B cell (primary cell): ENCODE measurements at regions not wholly inside any gene's neighbourhood (a gene's known extent, or its start where the extent isn't known, plus 50 kb on each side); places are given as distances from the start of the nearest gene placed in this dataset.

Source experiments
- ATAC-seq: fragments of 200-7000 bp; cut with Tn5 transposase; one replicate; pipeline ENCODE4 v1.10.0; 2021; ENCODE audit warnings: low read depth, mild to moderate bottlenecking, moderate number of reproducible peaks, moderate library complexity
- CTCF ChIA-PET: fragments of 350-600 bp; sonication (Branson Sonifier 250); formaldehyde crosslinking; loops from one replicate; lab custom pipeline; 2021; ENCODE audit warnings: antibody characterized with exemption, inconsistent platforms; lab: Charles Lee
- POLR2A ChIA-PET: fragments of 350-600 bp; sonication (Branson Sonifier 250); formaldehyde crosslinking; loops from one replicate; lab custom pipeline; 2021; ENCODE audit warnings: antibody characterized with exemption; lab: Charles Lee
- DNase-seq: peaks from one replicate; pipeline ENCODE4 v3.0.0; 2013
- H2AFZ ChIP-seq: 2 replicates; pipeline ENCODE4 v1.6.1; 2012; ENCODE audit warnings: mild to moderate bottlenecking, low read depth, low read length; ENCODE audit not compliant: insufficient read depth, poor library complexity, severe bottlenecking
- H3K27ac ChIP-seq, 2 donors: 1 replicate in 1 of 2; 2 replicates in 1 of 2; pipeline ENCODE4 v1.5.1; 2012 to 2013; ENCODE audit warnings: low read length in 2 of 2, mild to moderate bottlenecking in 2 of 2, moderate library complexity in 1 of 2
- H3K27me3 ChIP-seq, 4 experiments: fragments of 200-600 bp in 1 of 4; sonication (generic) in 1 of 4; replicated peaks in 1 of 4; 1 replicate in 2 of 4; 2 replicates in 2 of 4; pipeline versions ENCODE4 v1.6.1 to v1.7.0; 2013 to 2016; ENCODE audit warnings: low read length in 3 of 4, mild to moderate bottlenecking in 2 of 4, mixed read lengths in 1 of 4, moderate library complexity in 1 of 4; ENCODE audit not compliant: insufficient read depth in 4 of 4, control insufficient read depth in 3 of 4; ENCODE audit errors: control extremely low read depth in 1 of 4
- H3K36me3 ChIP-seq, 2 experiments: replicated peaks in 1 of 2; 1 replicate in 1 of 2; 2 replicates in 1 of 2; pipeline versions ENCODE4 v1.6.1 to v1.7.1; 2013; ENCODE audit warnings: low read length in 1 of 2; ENCODE audit not compliant: insufficient read depth in 2 of 2, control insufficient read depth in 1 of 2; ENCODE audit errors: control extremely low read depth in 1 of 2, extremely low read depth in 1 of 2
- H3K4me1 ChIP-seq, 2 donors: fragments of 200-600 bp in 1 of 2; sonication (generic) in 1 of 2; 1 replicate in 1 of 2; 2 replicates in 1 of 2; pipeline versions ENCODE4 v1.5.1 to v1.6.1; 2013 to 2017; ENCODE audit warnings: low read length in 2 of 2; ENCODE audit not compliant: control insufficient read depth in 2 of 2, insufficient read depth in 2 of 2
- H3K4me2 ChIP-seq: replicated peaks from 2 replicates; pipeline ENCODE3; 2012; ENCODE audit warnings: mild to moderate bottlenecking, low read depth, low read length; ENCODE audit not compliant: poor library complexity, severe bottlenecking
- H3K4me3 ChIP-seq, 5 experiments: fragments of 200-600 bp in 1 of 5; sonication (generic) in 1 of 5; 1 replicate in 3 of 5; 2 replicates in 2 of 5; pipeline versions ENCODE4 v1.5.1 to v1.7.0; 2011 to 2016; ENCODE audit warnings: low read length in 4 of 5, mild to moderate bottlenecking in 4 of 5, low read depth in 2 of 5, control low read depth in 1 of 5, moderate library complexity in 1 of 5; ENCODE audit not compliant: insufficient read depth in 1 of 5; ENCODE audit errors: control extremely low read depth in 1 of 5, extremely low read depth in 1 of 5
- H3K79me2 ChIP-seq: fragments of 200-600 bp; sonication (generic); one replicate; pipeline ENCODE4 v1.6.0; 2016; ENCODE audit warnings: low read length; ENCODE audit not compliant: control insufficient read depth, insufficient read depth
- H3K9ac ChIP-seq: fragments of 200-600 bp; sonication (generic); 2 replicates; pipeline ENCODE4 v1.6.1; 2017; ENCODE audit warnings: mild to moderate bottlenecking, low read length, moderate library complexity
- H3K9me3 ChIP-seq, 3 donors: one replicate each; pipeline versions ENCODE4 v1.6.1 to v1.7.1; 2013; ENCODE audit warnings: low read length in 2 of 3; ENCODE audit not compliant: control insufficient read depth in 2 of 3, insufficient read depth in 1 of 3; ENCODE audit errors: control extremely low read depth in 1 of 3
- H4K20me1 ChIP-seq: 2 replicates; pipeline ENCODE4 v1.6.0; 2012; ENCODE audit warnings: mild to moderate bottlenecking, low read length; ENCODE audit not compliant: insufficient read depth, control insufficient read depth, poor library complexity, severe bottlenecking
- H3K27ac Mint-ChIP-seq: one replicate; pipeline ENCODE4 v1.8.0; 2021; ENCODE audit warnings: mixed read lengths
- H3K27me3 Mint-ChIP-seq: one replicate; pipeline ENCODE4 v1.8.0; 2021; ENCODE audit warnings: mixed read lengths
- H3K4me1 Mint-ChIP-seq: one replicate; pipeline ENCODE4 v1.8.0; 2021; ENCODE audit warnings: mixed read lengths
- H3K4me3 Mint-ChIP-seq: one replicate; pipeline ENCODE4 v1.8.0; 2021; ENCODE audit warnings: mixed read lengths
- H3K9me3 Mint-ChIP-seq: one replicate; pipeline ENCODE4 v1.8.0; 2022; ENCODE audit warnings: mixed read lengths; ENCODE audit not compliant: insufficient read depth
- EZH2 ChIP-seq: IDR thresholded peaks from 2 replicates; pipeline ENCODE4 v1.6.1; 2012; ENCODE audit warnings: borderline replicate concordance, low read depth, mild to moderate bottlenecking, moderate library complexity, low read length; ENCODE audit not compliant: insufficient read depth, poor library complexity, severe bottlenecking
- WGBS: methylation state at CpG from one replicate; pipeline ENCODE4 v1.1.5; 2013; ENCODE audit warnings: missing lambda C conversion rate; ENCODE audit not compliant: insufficient coverage; 5-methylcytosine and 5-hydroxymethylcytosine counted together
- intact Hi-C: fragments of 100-400 bp; cut with micrococcal nuclease; formaldehyde crosslinking; loops from one replicate; pipeline ENCODE4 v1.10.0; 2022
- TF ChIP-seq, protein P1 (sequence below): fragments of 200-600 bp; IDR thresholded peaks from one replicate; pipeline ENCODE4 v1.8.0; 2022; ENCODE audit warnings: antibody characterized with exemption, mild to moderate bottlenecking

DNA sequence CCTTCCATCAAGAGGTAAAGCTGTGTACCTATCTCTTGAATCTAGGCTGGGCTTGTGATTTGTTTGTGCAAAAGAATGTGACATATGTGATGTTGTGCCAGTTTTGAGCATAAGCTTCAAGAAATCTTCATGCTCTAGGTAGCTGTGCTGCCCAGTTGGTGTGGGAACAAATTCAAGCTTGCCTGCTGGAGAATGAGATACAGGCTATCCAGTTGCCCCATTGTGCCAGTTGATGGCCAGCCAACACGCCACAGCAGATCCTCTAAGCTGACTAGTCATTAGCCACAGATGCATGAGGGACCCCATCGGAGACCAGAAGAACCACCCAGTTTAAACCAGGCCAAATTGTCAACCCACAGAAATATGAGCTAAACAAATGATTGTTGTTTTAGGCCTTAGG lies 180.5 kb upstream of the MPHOSPH6 start:
- Histone ChIP-seq H3K9me3 (no peaks in the 10 kb centered on the region), H3K36me3 (no peaks in the 10 kb centered on the region), H3K4me2 (no peak overlapping the region), H3K4me3 (no peak overlapping the region), H3K79me2 (no peaks in the 10 kb centered on the region), H3K4me1 (no peaks in the 10 kb centered on the region), H3K27me3 (no peaks in the 10 kb centered on the region), H3K27ac (no peak overlapping the region), H4K20me1 (no peaks in the 10 kb centered on the region), H2AFZ (no peak overlapping the region), H3K9ac (no peak overlapping the region)
- DNase-seq (no peak), ATAC-seq (no peak)
- no peak overlapping the region for H3K27ac Mint-ChIP-seq
- ChIA-PET CTCF (no interaction called here), POLR2A (no interaction called here)
- no peaks in the 10 kb centered on the region for H3K4me1 Mint-ChIP-seq
- intact Hi-C loops, result no loop called here
- H3K9me3 Mint-ChIP-seq, result no peaks in the 10 kb centered on the region
- TF ChIP-seq EZH2, result no peak
- TF ChIP-seq, protein P1, sequence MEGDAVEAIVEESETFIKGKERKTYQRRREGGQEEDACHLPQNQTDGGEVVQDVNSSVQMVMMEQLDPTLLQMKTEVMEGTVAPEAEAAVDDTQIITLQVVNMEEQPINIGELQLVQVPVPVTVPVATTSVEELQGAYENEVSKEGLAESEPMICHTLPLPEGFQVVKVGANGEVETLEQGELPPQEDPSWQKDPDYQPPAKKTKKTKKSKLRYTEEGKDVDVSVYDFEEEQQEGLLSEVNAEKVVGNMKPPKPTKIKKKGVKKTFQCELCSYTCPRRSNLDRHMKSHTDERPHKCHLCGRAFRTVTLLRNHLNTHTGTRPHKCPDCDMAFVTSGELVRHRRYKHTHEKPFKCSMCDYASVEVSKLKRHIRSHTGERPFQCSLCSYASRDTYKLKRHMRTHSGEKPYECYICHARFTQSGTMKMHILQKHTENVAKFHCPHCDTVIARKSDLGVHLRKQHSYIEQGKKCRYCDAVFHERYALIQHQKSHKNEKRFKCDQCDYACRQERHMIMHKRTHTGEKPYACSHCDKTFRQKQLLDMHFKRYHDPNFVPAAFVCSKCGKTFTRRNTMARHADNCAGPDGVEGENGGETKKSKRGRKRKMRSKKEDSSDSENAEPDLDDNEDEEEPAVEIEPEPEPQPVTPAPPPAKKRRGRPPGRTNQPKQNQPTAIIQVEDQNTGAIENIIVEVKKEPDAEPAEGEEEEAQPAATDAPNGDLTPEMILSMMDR, result no peak
- H3K4me3 Mint-ChIP-seq, result no peak overlapping the region
- H3K27me3 Mint-ChIP-seq, result peaks cover 4% of the 10 kb centered on the region
- 86% methylated on average over 1 of the region's 2 CpGs for WGBS

- H3K79me2 ChIP-seq, result no peaks in the 10 kb centered on the region
- H3K9me3 ChIP-seq, result no peaks in the 10 kb centered on the region
- CTCF ChIA-PET, result no interaction called here
- H3K4me2 ChIP-seq, result no peak overlapping the region
- Mint-ChIP-seq H3K27me3 (peaks cover 16% of the 10 kb centered on the region), H3K27ac (no peak overlapping the region), H3K4me1 (no peaks in the 10 kb centered on the region), H3K4me3 (no peak overlapping the region), H3K9me3 (peaks cover 4% of the 10 kb centered on the region)
- H2AFZ ChIP-seq, result no peak overlapping the region
- H3K36me3 ChIP-seq, result no peaks in the 10 kb centered on the region
- no peak overlapping the region for H3K27ac ChIP-seq
- ATAC-seq (no peak), DNase-seq (no peak)
- no CpG with 5 or more reads among the region's 2 CpGs for WGBS
- H3K4me3 ChIP-seq, result no peak overlapping the region
- H3K4me1 ChIP-seq, result no peaks in the 10 kb centered on the region
- peaks cover 0 to 4% (median under 1%) of the 10 kb centered on the region in 4 experiments for H3K27me3 ChIP-seq
- H3K9ac ChIP-seq, result no peak overlapping the region
- no peaks in the 10 kb centered on the region for H4K20me1 ChIP-seq
- TF ChIP-seq, protein P1, result no peak
- no peak for TF ChIP-seq EZH2
- POLR2A ChIA-PET, result no interaction called here
- intact Hi-C loops, result no loop called here
Observed at GRCh38 chr16:82345318-82345717, 175.3 kb upstream of the MPHOSPH6 start.
